Stimulated activated CD8-positive, alpha-beta memory T cell treated with anti-CD3 and anti-CD28 coated beads, Interleukin-7, amount 100 ng/mL, for 4 hours (primary cell): ENCODE measurements at regions not wholly inside any gene's neighbourhood (a gene's known extent, or its start where the extent isn't known, plus 50 kb on each side); places are given as distances from the start of the nearest gene placed in this dataset.
"Not testable (repeated sequence)": the region's sequence is repeated elsewhere in the genome, so short reads cannot be mapped to it uniquely, and the experiment has no call there.

Experiments used
- DNase-seq, 2 donors: peaks; one replicate each; pipeline ENCODE4 v3.0.0-alpha.2; 2020; ENCODE audit warnings: low read depth in 2 of 2

GRCh38 chr18:22700920-22701319 lies 232.2 kb upstream of the RBBP8 start:
- DNase-seq = no peak

- DNase-seq = no peak
Observed at GRCh38 chr18:22701326-22701725, 231.8 kb upstream of the RBBP8 start.

GRCh38 chr18:22701795-22702194 lies 231.3 kb upstream of the RBBP8 start:
- no peak for DNase-seq

GRCh38 chr18:22702806-22703205 lies 230.3 kb upstream of the RBBP8 start:
- no peak for DNase-seq

- DNase-seq = no peak
Observed at GRCh38 chr18:22703883-22704585, 229.1 kb upstream of the RBBP8 start.

GRCh38 chr18:22704586-22704918 lies 228.6 kb upstream of the RBBP8 start:
- DNase-seq = no peak

GRCh38 chr18:22705328-22705727 lies 227.8 kb upstream of the RBBP8 start:
- DNase-seq = no peak

GRCh38 chr18:22706025-22706424 lies 227.1 kb upstream of the RBBP8 start:
- DNase-seq = not testable (repeated sequence)

- no peak for DNase-seq
Observed at GRCh38 chr18:22709288-22710060, 223.7 kb upstream of the RBBP8 start.

- DNase-seq = no peak
Observed at GRCh38 chr18:22710673-22711191, 222.4 kb upstream of the RBBP8 start.

GRCh38 chr18:22711192-22711685 lies 221.9 kb upstream of the RBBP8 start:
- no peak for DNase-seq

GRCh38 chr18:22713511-22713910 lies 219.6 kb upstream of the RBBP8 start:
- no peak for DNase-seq

GRCh38 chr18:22717536-22717935 lies 215.6 kb upstream of the RBBP8 start:
- not testable (repeated sequence) for DNase-seq

- DNase-seq = no peak
Observed at GRCh38 chr18:22723221-22723620, 209.9 kb upstream of the RBBP8 start.

GRCh38 chr18:22723773-22724172 lies 209.4 kb upstream of the RBBP8 start:
- no peak for DNase-seq

GRCh38 chr18:22726469-22726868 lies 206.7 kb upstream of the RBBP8 start:
- DNase-seq = no peak

GRCh38 chr18:22728016-22728415 lies 205.1 kb upstream of the RBBP8 start:
- no peak for DNase-seq

- no peak for DNase-seq
Observed at GRCh38 chr18:22728481-22729105, 204.5 kb upstream of the RBBP8 start.

GRCh38 chr18:22731398-22731797 lies 201.7 kb upstream of the RBBP8 start:
- no peak for DNase-seq

GRCh38 chr18:22734105-22734661 lies 198.9 kb upstream of the RBBP8 start:
- no peak for DNase-seq

GRCh38 chr18:22734791-22735627 lies 198.1 kb upstream of the RBBP8 start:
- DNase-seq = no peak
